OCI-LY3 (cell line): ENCODE measurements at regions not wholly inside any gene's neighbourhood (a gene's known extent, or its start where the extent isn't known, plus 50 kb on each side); places are given as distances from the start of the nearest gene placed in this dataset.

ENCODE experiments used
- EZH2phosphoT487 ChIP-seq: fragments of 200-600 bp; shearing (Covaris generic); IDR thresholded peaks from 2 replicates; pipeline ENCODE4 v1.6.1; 2018; ENCODE audit warnings: antibody characterized with exemption, mixed run types, low read depth
- TF ChIP-seq, protein P1 (sequence below): fragments of 200-600, 300-600 bp; sonication (generic); IDR thresholded peaks from 2 replicates; pipeline ENCODE4 v1.5.1; 2014; ENCODE audit warnings: antibody characterized with exemption, low read length, low read depth

GRCh38 chr6:28589957-28590349, 64.3 kb downstream of the GPX5 start:
- TF ChIP-seq, protein P1, sequence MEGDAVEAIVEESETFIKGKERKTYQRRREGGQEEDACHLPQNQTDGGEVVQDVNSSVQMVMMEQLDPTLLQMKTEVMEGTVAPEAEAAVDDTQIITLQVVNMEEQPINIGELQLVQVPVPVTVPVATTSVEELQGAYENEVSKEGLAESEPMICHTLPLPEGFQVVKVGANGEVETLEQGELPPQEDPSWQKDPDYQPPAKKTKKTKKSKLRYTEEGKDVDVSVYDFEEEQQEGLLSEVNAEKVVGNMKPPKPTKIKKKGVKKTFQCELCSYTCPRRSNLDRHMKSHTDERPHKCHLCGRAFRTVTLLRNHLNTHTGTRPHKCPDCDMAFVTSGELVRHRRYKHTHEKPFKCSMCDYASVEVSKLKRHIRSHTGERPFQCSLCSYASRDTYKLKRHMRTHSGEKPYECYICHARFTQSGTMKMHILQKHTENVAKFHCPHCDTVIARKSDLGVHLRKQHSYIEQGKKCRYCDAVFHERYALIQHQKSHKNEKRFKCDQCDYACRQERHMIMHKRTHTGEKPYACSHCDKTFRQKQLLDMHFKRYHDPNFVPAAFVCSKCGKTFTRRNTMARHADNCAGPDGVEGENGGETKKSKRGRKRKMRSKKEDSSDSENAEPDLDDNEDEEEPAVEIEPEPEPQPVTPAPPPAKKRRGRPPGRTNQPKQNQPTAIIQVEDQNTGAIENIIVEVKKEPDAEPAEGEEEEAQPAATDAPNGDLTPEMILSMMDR, result no peak
- TF ChIP-seq EZH2phosphoT487, result no peak
